Suprapubic skin (tissue), 3 donors: ENCODE measurements at regions not wholly inside any gene's neighbourhood (a gene's known extent, or its start where the extent isn't known, plus 50 kb on each side); places are given as distances from the start of the nearest gene placed in this dataset.

ENCODE experiments used
- CTCF ChIP-seq, 2 donors: fragments of 200-600 bp in 1 of 2; fragments of 450-650 bp in 1 of 2; sonication (generic) in 1 of 2; IDR thresholded peaks; one replicate each; pipeline ENCODE4 v1.5.1; 2016 to 2019; ENCODE audit warnings: antibody characterized with exemption in 2 of 2, mild to moderate bottlenecking in 1 of 2, moderate library complexity in 1 of 2
- POLR2AphosphoS5 ChIP-seq, 3 donors: sonication (generic); formaldehyde crosslinking; IDR thresholded peaks; one replicate each; pipeline ENCODE4 v1.6.1; 2017; ENCODE audit warnings: antibody characterized with exemption in 3 of 3

- TF ChIP-seq CTCF (IDR thresholded peaks at IDR 0.05), result no peak
- TF ChIP-seq POLR2AphosphoS5 (IDR thresholded peaks at IDR 0.05), result no peak
Measured at GRCh38 chr5:18299166-18299565, 664.9 kb downstream of the TAF11L14 start.
